ENCODE measurements at regions not wholly inside any gene's neighbourhood (a gene's known extent, or its start where the extent isn't known, plus 50 kb on each side); places are given as distances from the start of the nearest gene placed in this dataset.
A peak's percentile ranks its signal among the peaks of the same experiment; 100 is the strongest.

GRCh38 chr3:59540696-59541095, 490.9 kb upstream of the CFAP20DC start:
- peak; percentile 84 for DNase-seq (ENCODE audit: low read depth)
- no peak overlapping the region for H3K4me3 ChIP-seq (ENCODE audit: low read depth, low read length)
- TF ChIP-seq CTCF (IDR thresholded peaks at IDR 0.05; ENCODE audit: insufficient read depth, low read depth, low read length, missing control alignments): no peak

GRCh38 chr3:59540241-59540640, 490.4 kb upstream of the CFAP20DC start:
- H3K4me3 ChIP-seq (ENCODE audit: low read depth, low read length): no peak overlapping the region
- DNase-seq (ENCODE audit: low read depth): no peak
- TF ChIP-seq CTCF (IDR thresholded peaks at IDR 0.05; ENCODE audit: insufficient read depth, low read depth, low read length, missing control alignments): no peak

GRCh38 chr3:59538753-59539432, 489.1 kb upstream of the CFAP20DC start:
- DNase-seq (ENCODE audit: low read depth): no peak
- H3K4me3 ChIP-seq (ENCODE audit: low read depth, low read length): no peak overlapping the region
- TF ChIP-seq CTCF (IDR thresholded peaks at IDR 0.05; ENCODE audit: insufficient read depth, low read depth, low read length, missing control alignments): no peak

GRCh38 chr3:59535791-59536221, 486.0 kb upstream of the CFAP20DC start:
- no peak for DNase-seq (ENCODE audit: low read depth)
- no peak for TF ChIP-seq CTCF (IDR thresholded peaks at IDR 0.05; ENCODE audit: insufficient read depth, low read depth, low read length, missing control alignments)
- no peak overlapping the region for H3K4me3 ChIP-seq (ENCODE audit: low read depth, low read length)

- H3K4me3 ChIP-seq (ENCODE audit: low read depth, low read length): no peak overlapping the region
- no peak for TF ChIP-seq CTCF (IDR thresholded peaks at IDR 0.05; ENCODE audit: insufficient read depth, low read depth, low read length, missing control alignments)
- no peak for DNase-seq (ENCODE audit: low read depth)
Measured at GRCh38 chr3:59531994-59532393, 482.2 kb upstream of the CFAP20DC start.

GRCh38 chr3:59531066-59531745, 481.4 kb upstream of the CFAP20DC start:
- no peak for TF ChIP-seq CTCF (IDR thresholded peaks at IDR 0.05; ENCODE audit: insufficient read depth, low read depth, low read length, missing control alignments)
- no peak overlapping the region for H3K4me3 ChIP-seq (ENCODE audit: low read depth, low read length)
- DNase-seq (ENCODE audit: low read depth): no peak

All from GM12865 (cell line).